Bone marrow (tissue), 2 donors: ENCODE measurements at regions not wholly inside any gene's neighbourhood (a gene's known extent, or its start where the extent isn't known, plus 50 kb on each side); places are given as distances from the start of the nearest gene placed in this dataset.
"Not testable (repeated sequence)": the region's sequence is repeated elsewhere in the genome, so short reads cannot be mapped to it uniquely, and the experiment has no call there.

Experiments used
- DNase-seq, 2 donors: peaks; one replicate each; lab custom pipeline; 2025; lab: John Stamatoyannopoulos, UW

DNA sequence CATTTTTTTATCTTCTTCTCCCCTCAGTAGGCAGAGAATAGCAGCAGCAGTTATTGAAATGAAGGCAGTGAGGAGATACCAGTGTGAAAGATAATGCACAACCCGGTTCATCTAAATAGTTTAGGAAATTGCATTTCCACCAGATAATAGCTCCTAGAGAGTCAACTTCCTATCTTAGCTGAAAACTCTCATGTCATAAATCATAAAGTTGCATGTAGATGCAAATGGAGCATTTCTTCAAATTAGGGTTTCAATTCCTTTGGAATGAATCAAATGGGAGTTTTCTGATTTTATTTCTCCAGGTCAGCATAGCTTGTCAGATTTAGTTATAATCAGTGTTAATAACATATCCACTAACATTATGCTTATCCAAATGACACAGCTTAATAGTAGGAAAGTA, 335.3 kb downstream of the CNTNAP4 start:
- DNase-seq, result no peak

DNA sequence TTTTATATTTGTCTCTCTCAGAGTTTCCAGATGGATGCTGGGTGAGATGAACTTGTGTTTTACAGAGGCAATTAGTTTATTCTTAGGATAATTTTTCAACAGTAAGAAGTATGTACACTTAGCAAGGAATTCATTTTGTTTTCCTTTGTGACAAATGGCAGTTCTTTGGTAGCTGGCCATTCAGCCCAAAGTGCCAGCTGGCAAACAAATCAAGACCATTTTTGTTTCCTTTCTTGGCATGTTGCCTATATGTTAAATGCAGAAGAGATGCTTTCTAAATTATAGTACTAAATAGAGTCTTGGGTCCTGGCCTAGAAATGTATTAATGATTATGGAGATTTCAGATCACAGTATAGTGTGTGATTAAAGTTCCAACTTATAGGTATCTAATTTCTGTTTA, 337.1 kb downstream of the CNTNAP4 start:
- DNase-seq, result no peak

DNA sequence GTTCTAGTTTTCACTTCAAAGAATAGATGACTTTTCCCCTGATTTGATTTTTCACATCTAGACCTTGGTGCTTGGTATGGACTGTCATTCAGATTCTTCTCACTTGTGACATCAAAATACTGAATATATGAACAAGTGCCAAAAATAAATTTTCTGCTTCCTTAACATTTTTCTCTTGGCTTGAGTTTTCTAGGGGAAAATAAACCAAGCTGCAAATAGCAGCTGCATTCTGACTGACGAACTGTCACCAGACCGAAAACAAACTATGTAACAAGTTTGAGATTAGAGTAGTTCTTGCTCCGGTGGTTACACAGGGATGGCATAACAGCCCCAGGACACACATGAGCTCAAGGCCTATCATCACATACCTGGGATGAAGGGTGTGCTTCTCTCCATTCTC, 345.7 kb downstream of the CNTNAP4 start:
- no peak for DNase-seq

DNA sequence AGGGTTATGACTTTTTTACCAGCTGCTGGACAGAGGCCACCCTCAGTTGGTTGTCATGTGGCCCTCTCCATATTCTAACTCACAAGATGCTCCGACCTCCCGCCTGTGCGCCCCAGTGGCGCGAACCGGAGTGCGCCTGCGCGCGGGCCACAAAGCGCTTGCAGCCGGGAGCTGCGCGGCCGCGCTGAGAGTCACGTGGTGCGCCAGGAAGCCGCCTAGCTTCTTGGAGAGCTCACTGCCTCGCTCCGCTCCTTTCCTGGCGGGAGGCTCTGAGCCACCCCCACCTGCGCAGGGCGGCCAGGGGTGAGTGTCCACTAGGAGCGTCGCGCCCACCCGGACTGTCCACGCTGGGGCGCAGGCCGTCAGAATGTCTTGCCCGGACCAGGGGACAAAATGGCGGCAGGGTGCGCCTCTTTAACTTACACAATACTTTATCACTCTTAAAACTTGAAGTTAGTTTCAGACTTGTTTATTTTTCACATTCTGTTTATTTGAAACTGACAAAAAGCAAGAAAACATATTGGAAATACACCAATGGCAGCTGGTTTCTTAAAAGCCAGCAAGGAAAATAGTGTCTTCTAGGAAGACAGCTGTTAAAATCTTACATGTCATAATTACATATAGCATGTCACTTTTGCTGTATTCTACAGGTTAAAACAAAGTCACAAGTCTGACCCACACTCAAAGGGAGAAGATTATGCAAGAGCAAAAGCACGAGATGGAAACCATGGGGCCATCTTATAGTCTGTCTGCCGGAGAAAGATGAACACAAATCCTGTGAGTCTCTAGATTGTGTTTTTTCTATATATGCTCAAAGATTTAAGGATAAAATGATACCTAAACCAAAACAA, 357.9 kb downstream of the CNTNAP4 start:
- no peak for DNase-seq

DNA sequence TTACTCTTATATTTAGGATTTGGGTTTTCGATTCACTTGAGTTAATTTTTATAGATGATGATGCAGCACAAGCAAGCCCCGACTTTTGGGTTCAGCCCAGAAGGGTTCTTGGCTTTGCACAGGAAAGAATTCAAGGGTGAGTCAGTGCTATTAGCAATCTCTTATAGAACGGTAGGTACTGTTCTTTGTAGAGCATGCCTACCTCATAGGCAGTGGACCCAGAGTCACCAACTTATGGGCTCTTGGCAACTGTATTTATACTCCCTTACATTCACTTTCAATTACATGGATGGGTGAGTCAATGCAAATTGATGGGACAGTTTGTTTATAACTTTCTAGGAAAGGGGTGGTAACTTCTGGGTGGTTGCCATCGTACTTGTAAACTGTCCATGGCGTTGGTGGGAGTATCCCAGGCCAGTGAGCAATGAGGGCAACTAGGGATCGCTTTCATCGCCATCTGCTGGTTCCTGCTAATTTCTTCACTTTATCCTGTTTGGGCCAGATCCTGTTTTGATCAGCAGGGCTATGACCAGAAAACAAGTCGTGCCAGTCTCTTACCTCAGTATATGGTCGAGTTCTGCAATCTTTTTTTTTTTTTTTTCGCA, 362.6 kb downstream of the CNTNAP4 start:
- DNase-seq, result no peak

DNA sequence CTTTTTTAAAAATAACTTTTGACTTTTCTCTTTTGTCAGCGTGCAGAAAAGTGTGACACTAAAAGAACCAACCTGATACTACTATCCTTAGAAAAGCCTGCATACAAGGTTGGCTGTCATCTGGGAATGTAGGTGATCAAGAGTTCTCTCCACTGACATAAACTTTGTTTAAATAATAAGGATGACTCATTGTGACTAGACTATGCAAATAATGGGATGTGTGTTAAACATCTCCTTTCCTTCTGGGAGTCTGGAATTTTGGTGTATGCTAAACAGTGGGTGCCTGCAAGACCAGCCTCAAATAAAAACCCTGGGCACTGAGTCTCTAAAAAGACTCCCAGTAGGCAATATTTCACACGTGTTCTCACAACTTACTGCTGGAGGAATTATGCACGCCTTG, 373.4 kb downstream of the CNTNAP4 start:
- no peak for DNase-seq

DNA sequence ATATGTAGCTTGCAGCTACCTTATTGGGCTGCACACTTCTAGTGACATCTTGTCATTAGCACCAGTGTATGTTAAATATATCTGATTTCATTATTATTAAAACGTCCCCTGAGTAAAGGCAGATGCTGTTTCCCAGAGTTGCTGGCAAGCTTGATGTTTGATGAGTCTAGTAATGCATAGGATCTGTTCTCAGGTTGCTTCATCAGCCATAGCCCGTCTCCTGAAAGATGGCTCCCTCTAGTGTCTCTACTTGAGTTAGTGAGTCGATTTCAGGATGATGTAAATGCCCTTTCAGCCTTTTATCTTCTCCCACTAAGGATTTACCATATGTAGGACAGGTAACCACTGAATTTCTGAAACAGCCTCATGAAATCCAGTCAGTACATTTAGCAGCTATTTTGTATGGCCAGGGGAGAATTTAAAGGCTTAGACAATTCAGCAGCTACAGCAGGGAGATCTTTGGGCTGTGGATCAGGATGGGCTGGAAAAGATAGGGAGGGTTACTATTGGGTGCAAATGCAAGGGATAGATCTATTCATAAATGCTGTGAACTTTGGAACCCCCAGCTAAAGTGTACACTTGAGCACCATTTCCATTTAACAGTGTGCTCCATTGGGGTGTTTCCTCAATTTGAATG, 376.3 kb downstream of the CNTNAP4 start:
- DNase-seq, result no peak

DNA sequence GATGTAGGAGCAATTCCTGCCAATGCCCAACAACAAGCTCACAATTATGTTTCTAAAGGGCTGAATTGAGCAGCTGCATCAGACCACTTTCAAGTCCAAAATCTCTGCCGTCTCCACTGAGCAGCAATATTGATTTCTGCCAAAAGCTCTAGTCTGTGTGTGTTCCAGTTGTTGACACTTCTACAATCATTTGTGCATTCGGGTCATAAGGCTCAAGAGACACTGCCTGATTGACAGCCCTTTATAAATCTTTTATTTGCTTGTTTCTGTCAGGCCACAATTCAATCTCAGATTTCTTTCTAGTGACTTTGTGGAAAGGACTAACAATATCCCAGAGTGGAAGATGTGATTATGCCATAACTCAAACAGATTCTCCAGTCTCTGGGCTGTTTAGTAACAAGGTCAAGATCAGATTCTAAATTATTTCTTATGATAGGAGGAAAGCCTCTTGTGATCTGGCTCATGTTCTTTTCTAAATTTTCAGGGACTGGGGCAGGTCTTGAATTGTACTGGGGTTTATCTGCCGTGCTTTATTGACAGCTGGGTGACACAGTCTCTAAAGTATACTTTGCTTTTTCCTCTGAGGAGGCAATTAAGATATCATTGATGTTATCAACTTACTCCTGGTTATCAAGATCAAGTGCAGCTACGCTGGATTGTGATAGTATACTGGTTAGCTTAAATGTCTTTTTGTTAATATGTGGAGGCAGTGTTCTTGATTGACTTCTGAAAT, 377.1 kb downstream of the CNTNAP4 start:
- DNase-seq, result no peak

DNA sequence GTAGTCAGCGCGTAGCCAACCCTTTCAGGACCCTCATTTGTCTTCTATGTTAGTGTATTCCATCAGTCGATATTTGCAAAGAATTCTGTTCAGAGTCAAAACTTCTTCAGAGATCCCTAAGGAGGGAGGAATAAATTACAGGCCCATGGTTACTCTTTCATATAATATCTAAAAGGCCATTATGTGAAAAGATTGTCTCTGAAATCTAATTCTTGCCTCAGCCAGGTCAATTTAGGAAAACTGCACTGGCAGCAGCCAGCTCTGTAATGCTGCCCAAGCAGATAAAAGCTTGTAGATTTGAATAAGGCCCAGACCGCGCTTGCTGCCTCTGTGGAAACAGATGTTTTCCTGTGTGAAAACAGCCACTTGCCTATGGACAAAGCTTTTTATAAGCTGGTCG, 379.8 kb downstream of the CNTNAP4 start:
- no peak for DNase-seq

DNA sequence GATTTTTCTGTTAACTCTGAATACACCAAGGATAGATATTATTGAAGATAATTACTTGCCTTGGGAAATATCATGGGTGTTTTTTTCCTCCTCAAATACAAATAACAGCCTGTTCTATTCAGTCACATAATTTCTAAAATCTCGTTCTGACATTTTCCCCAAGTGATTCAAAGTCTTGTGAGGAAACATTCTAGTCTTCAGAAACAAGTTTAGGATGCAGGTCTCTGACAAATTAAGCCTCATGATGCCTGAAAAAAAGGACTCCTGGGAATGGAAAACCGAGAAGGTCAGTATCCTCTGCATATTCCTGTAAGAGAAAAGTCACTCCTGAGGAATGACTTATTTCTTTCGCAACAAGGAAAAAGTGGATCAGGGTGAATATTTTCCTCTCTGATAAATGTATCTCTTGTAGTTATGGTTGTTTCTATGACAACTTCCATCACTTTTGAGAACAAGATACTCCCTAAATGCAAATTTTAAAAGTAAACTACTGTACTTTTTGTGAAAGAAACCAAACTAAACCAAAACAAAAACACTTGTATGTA, 384.6 kb downstream of the CNTNAP4 start:
- DNase-seq, result no peak

DNA sequence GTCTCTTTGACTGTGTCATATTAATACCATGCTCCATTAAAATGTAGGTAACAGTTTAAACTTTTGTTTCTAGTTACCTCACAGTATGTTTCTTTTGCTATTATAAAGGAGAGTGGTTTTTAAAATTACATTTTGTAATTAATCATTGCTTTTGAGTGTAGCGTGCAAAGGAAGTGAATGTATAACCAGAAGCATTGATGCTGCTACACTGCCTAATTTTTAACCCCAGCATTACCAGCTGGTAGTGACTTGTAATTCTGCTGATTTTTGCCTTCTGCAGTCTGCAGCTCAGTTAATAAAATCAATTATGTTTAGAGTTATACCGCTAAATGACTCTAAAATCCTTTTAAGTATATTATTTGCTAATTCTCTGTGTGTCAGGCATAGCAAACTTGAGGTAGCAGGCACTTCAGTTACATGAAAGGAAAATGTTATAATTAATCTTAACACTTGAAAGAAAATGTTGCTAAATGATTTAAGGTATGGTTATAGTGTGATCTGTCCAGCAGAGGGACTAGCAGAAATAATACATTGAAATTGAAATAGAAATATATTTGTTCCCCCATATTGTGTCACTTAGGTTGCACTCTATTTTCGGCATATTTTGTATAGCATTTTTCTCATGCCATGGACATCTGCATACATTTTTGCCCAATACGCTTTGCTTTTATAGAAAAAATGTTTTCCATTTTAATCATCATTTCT, 388.5 kb downstream of the CNTNAP4 start:
- DNase-seq, result no peak

DNA sequence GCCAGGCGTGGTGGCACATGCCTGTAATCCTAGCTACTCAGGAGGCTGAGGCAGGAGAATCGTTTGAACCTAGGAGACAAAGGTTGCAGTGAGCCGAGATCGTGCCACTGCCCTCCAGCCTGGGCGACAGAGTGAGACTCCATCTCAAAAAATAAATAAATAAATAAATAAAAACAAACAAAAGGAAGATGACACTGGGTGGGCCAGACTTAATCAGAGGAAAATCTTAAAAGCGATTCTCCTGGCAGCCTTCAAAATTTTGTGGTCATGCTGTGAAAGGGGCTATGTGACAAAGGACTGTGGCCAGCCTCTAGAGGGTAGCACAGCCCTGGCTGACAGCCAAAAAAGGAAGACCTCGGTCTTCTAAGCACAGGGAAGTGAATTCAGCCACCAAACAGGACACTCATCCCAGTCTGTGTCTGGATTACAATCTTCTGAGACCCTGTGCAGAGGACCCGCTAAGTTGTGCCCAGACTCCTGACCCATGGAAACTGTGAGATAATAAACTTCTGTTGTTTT, 391.1 kb downstream of the CNTNAP4 start:
- DNase-seq, result no peak

DNA sequence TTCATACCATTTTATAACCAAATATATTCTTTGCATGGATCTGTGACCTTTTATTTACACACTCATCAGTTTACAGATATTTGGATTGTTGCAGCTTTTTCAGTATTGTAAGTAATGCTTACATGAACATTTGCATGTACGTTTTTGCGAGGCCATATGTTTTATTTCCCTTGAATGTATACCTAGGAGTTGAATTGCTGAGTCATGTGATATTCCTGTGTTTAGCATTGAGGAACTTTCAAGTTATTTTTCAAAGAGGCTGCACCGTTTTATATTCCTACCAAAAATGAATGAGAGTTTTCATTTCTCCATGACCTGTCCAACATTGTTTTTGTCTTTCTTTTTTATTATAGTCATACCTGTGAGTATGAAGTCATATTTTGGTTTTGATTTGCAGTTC, 392.1 kb downstream of the CNTNAP4 start:
- DNase-seq, result no peak

DNA sequence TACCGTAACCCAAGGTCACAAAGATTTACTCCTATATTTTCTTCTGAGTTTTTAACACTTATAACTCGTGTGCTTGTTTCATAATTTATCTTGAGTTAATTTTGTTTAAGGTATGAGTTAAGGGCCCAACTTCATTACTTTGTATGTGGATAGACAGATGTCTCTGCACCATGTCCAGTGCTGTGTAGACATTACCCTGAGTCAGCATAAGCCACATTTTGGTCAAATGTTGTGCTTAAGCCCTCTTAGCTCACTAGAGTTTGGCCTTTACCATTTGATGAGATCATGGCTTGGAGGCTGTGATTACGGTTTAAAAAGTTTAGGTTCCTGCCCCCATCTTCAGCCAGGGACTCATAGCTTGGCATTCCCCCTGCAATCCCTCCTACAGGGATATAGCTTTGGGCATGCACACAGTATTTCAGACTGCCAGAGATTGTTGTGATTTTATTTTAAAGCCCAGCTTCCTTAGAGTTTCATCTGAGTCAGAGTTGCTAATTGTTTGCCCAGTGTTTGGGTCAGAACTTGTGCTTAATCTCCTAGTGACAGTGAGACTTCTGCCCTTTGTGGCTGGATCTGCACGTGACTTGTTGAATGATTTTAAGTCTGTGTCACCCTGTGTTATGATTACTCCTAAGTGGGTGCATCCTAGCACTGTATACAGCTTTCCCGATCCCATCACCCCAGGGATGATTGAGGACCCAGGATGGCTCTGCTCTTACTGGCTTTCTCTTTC, 393.1 kb downstream of the CNTNAP4 start:
- no peak for DNase-seq

DNA sequence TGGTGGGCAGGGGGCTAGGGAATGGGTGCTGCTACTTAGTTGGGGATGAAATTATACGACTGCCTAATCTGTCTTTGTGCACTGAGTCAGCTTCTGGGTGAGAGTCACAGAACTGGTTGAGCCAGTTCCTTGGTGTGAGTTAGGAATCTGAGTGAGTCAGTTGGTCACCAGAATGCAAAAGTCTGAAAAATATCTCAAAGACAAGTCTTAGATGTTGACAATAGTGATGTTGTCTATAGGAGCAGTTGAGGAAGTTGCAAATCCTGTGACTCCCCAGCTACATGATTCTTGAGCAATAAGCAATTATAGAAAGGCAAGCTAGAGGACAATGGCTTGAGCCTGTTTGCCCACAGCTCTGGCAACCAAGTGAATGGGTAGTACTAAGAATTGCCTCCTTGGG, 399.2 kb downstream of the CNTNAP4 start:
- no peak for DNase-seq

DNA sequence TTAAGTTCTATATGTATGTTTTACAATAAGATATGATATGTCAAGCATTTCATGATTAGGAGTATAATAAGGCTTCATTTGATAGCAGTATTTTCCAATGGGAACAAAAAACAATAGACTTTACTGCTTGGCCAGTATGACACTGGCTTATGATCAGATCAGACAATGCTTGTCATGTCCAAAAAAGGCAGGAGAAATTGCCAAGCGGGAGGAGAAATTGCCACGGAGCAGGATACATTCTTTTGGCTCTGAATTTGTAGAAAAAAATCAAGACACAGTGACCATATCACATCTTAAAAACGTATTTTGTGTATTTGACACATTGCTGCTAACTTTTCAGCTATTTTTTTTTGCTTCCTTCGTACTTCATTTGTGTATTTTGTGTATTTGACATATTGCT, 404.1 kb downstream of the CNTNAP4 start:
- DNase-seq, result no peak

DNA sequence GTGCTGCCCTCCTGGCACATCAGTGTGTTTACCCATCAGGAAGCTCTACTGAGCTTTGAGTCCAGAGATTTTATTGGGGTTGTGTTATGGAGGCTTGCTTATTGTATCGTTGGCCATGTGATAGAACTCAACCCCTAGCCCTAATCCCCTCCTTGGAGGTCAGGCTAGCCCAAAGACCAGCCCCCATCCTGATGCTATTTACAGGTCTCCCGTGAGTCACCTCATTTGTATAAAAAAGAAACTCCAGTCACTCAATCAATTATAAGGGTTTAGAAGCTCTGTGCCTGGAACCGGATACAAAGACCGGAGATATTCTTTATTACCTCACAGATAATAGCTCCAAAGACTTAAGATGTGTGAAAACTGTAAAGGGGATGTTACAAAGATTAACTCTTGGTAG, 405.9 kb downstream of the CNTNAP4 start:
- no peak for DNase-seq

DNA sequence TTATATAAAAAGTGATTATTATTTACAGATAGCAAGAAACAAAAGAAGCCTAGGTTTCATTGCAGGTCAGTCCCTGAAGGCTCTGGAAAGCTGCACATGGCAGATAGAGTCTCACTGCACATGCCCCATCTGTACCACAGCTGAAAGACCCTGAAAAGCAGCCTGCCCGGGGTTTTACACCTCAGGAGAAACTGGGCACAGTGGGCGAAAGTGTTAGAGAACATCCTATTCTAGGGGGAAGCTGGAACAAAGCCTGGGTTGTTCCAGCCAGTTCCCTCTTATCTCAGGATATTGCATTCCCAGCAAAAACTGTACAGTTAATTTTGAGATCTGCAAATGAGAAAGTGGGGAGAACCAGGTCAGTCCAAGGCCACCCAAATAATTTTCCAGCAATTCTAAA, 419.7 kb downstream of the CNTNAP4 start:
- DNase-seq, result no peak

DNA sequence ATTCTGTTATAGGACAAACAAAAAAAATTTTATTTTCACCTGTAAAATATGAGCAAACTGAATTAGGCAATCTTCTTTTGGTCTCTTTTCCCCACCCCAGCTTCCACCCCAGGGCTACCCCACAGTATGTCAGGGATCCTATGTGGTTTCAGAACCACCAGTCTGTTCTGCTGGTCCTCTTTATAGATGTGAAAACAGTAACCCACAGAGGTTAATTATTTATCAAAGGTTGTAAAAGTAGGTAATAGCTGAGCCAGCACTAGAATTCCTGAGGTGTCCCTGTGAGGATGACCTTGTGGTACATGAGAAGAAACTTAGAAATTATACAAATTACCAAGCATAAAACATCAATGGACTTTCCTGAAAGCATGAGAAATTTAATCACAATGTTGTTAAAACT, 428.7 kb downstream of the CNTNAP4 start:
- DNase-seq, result no peak

DNA sequence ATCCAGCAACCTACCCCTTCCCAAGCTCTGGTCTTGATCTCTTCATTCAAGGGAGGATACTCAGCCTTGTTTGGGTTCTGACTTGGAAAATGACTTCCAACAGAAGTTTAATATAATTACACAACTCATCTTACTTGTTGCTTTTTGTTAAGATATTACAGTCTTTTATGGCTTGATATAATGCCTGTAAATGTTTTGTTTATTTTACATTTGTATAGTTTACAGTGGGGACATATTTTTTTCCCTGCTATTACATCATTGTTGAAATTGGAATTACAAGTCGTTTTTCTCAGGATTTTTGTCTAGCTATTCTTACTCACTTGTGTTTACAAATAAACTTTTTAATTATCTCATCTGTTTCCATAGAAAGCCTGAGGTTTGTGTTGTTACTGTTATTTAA, 436.0 kb downstream of the CNTNAP4 start:
- no peak for DNase-seq

DNA sequence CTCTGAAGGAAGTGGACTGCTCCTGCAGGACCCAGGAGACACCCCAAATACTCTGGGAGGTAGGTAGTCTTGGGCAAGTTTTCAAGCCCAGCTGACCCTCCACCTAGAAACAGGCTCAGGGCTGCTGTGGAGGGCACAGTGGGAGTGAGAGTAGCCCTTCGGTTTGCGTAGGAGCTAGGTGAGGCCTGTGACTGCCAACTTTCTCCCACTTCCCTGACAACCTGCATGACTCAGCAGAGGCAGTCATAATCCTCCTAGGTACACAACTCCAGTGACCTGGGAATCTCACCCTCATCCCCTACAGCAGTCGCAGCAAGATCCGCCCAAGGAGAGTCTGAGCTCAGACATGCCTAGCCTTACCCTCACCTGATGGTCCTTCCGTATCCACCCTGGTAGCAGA, 439.1 kb downstream of the CNTNAP4 start:
- DNase-seq, result not testable (repeated sequence)
